ENCODE measurements at regions not wholly inside any gene's neighbourhood (a gene's known extent, or its start where the extent isn't known, plus 50 kb on each side); places are given as distances from the start of the nearest gene placed in this dataset.

DNA sequence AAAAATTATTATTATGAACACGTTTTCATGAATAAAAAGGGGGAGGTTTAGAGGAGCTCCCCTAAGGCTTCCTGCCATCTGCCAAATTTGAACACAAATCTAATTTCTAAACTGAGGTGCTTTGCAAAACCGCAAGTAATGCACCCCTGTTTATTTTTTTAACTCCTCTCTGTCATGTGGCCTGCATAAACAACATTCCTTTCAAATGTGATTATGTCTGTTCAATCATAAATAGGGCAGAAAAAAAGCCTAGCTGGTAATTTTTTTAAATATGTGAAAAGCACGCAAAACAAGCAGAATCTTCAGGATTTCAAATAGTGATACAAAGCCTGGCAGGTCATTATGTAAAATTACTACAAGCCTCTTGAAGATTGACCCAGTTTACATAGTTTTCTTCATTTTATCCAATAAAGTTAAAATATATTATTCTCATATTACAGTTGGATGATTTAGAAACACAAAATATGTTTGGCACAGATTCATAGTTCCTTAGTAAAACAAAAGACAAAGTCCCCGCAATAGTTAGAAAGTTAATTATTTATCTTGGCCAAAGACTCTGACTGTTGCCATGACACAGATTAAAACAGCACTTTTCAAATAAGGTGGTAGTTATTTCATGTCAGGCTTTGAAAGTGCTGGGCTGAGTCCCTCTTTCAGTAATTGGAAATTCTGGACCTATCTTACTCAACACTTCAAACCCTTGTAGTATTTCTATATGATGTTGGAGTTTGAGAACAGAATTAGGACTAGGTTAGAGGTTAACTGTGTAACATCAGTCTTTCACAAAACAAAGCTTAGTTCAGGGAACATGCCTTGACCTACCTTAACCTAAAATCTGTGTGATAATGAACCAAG lies 200.3 kb upstream of the MPPED2 start:
- TF ChIP-seq, protein P1, sequence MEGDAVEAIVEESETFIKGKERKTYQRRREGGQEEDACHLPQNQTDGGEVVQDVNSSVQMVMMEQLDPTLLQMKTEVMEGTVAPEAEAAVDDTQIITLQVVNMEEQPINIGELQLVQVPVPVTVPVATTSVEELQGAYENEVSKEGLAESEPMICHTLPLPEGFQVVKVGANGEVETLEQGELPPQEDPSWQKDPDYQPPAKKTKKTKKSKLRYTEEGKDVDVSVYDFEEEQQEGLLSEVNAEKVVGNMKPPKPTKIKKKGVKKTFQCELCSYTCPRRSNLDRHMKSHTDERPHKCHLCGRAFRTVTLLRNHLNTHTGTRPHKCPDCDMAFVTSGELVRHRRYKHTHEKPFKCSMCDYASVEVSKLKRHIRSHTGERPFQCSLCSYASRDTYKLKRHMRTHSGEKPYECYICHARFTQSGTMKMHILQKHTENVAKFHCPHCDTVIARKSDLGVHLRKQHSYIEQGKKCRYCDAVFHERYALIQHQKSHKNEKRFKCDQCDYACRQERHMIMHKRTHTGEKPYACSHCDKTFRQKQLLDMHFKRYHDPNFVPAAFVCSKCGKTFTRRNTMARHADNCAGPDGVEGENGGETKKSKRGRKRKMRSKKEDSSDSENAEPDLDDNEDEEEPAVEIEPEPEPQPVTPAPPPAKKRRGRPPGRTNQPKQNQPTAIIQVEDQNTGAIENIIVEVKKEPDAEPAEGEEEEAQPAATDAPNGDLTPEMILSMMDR (IDR thresholded peaks at IDR 0.05; ENCODE audit: low read depth, low read length, missing input control) = no peak
- peak; percentile 57 for TF ChIP-seq SP1 (IDR thresholded peaks at IDR 0.05)

Data from liver (tissue), 3 donors.